Calu3 (cell line): ENCODE measurements at regions not wholly inside any gene's neighbourhood (a gene's known extent, or its start where the extent isn't known, plus 50 kb on each side); places are given as distances from the start of the nearest gene placed in this dataset.

Source experiments
- BruUV-seq: library from RNA; stranded (reverse); fragments of 400-500 nt; replicated peaks from 2 replicates; lab custom pipeline; 2021; lab: Mats Ljungman, UMichigan
- CTCF ChIA-PET: fragments of 300-600 bp; sonication (Branson Sonifier 250); formaldehyde crosslinking; loops from one replicate; lab custom pipeline; 2022; ENCODE audit warnings: antibody characterized with exemption; lab: Charles Lee
- DNase-seq: peaks from one replicate; pipeline ENCODE4 v3.0.0; 2022
- H3K27ac Mint-ChIP-seq: one replicate; pipeline ENCODE4 v1.8.0; 2022; ENCODE audit warnings: mixed read lengths; ENCODE audit not compliant: unreplicated experiment
- H3K27me3 Mint-ChIP-seq: one replicate; pipeline ENCODE4 v1.8.0; 2022; ENCODE audit warnings: mixed read lengths; ENCODE audit not compliant: unreplicated experiment
- H3K36me3 Mint-ChIP-seq: one replicate; pipeline ENCODE4 v1.8.0; 2022; ENCODE audit warnings: mild to moderate bottlenecking, moderate library complexity, mixed read lengths; ENCODE audit not compliant: insufficient read depth, unreplicated experiment
- H3K4me1 Mint-ChIP-seq: one replicate; pipeline ENCODE4 v1.8.0; 2022; ENCODE audit warnings: mild to moderate bottlenecking, low read depth, mixed read lengths; ENCODE audit not compliant: unreplicated experiment
- H3K4me3 Mint-ChIP-seq: one replicate; pipeline ENCODE4 v1.8.0; 2022; ENCODE audit warnings: mild to moderate bottlenecking, low read depth, moderate library complexity, mixed read lengths; ENCODE audit not compliant: unreplicated experiment
- H3K9me3 Mint-ChIP-seq: one replicate; pipeline ENCODE4 v1.8.0; 2022; ENCODE audit warnings: low read depth, mixed read lengths; ENCODE audit not compliant: unreplicated experiment
- CTCF ChIP-seq: fragments of 200-600 bp; IDR thresholded peaks from one replicate; pipeline ENCODE4 v1.8.0; 2022; ENCODE audit warnings: antibody characterized with exemption; ENCODE audit not compliant: unreplicated experiment
- intact Hi-C: fragments of 100-400 bp; cut with micrococcal nuclease; formaldehyde crosslinking; loops from one replicate; pipeline ENCODE4 v1.10.0; 2022; ENCODE audit not compliant: unreplicated experiment

- CTCF ChIA-PET, result no interaction called here
- TF ChIP-seq CTCF, result no peak
- no TSS peak for BruUV-seq
- DNase-seq, result no peak
- H3K36me3 Mint-ChIP-seq, result peaks cover 5% of the 10 kb centered on the region
- no peak overlapping the region for H3K27ac Mint-ChIP-seq
- no peak overlapping the region for H3K4me3 Mint-ChIP-seq
- intact Hi-C loops, result no loop called here
- peaks cover 17% of the 10 kb centered on the region for H3K4me1 Mint-ChIP-seq
- no peaks in the 10 kb centered on the region for H3K27me3 Mint-ChIP-seq
- peaks cover 4% of the 10 kb centered on the region for H3K9me3 Mint-ChIP-seq
Measured at GRCh38 chr13:44294876-44295275, 78.7 kb upstream of the SERP2 start.

GRCh38 chr13:44296856-44297255 lies 76.8 kb upstream of the SERP2 start:
- TF ChIP-seq CTCF, result no peak
- no TSS peak for BruUV-seq
- peaks cover 5% of the 10 kb centered on the region for H3K9me3 Mint-ChIP-seq
- intact Hi-C loops, result no loop called here
- no peak overlapping the region for H3K27ac Mint-ChIP-seq
- peaks cover 9% of the 10 kb centered on the region for H3K36me3 Mint-ChIP-seq
- CTCF ChIA-PET, result interaction anchor here (0.8 kb wide), 1 partner anchor 10 kb away, joined by 3 read pairs; no protein-coding TSS in a partner anchor
- DNase-seq, result no peak
- H3K27me3 Mint-ChIP-seq, result no peaks in the 10 kb centered on the region
- no peak overlapping the region for H3K4me3 Mint-ChIP-seq
- H3K4me1 Mint-ChIP-seq, result peaks cover 36% of the 10 kb centered on the region

- BruUV-seq, result no TSS peak
Measured at GRCh38 chr13:44298314-44298713, 75.3 kb upstream of the SERP2 start.

DNA sequence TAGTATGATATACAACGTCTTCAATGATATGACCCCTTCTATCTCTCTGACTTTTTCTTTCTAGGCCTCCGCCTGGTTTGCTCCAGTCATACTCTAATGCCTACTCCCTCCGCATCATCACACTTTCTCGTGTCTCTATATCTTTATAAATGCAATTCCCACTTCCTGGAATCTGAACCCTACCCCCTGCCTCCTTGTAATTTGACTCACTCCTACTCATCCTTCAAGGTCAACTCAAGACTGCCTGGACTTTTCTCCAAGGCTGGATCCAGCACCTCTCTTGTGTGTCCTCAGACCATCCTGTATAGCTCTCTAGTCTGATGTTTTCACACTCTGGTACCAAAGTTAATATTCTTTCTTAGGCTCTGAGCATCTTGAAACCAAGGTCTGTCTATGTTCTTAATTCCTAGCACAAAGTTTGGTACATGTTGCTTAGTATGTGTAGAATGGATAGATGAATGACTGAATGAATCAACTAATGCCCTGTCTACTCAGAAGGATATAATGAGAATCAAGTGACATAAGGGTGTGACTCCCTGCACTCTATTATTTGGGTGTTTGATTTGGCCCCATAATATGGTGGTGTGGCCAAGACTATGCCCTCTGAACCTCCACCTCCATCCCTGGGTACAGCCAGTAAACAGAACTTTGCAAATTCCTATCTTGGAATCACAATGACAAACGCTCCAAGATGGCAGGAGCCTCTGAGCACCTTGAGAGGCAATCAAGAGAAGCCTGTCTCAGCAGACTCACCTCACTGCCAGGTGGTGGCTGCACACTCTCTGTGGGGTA lies 74.3 kb upstream of the SERP2 start:
- Mint-ChIP-seq H3K4me1 (peaks cover 44% of the 10 kb centered on the region), H3K27ac (no peak overlapping the region), H3K27me3 (no peaks in the 10 kb centered on the region), H3K36me3 (peaks cover 9% of the 10 kb centered on the region), H3K4me3 (no peak overlapping the region), H3K9me3 (peaks cover 4% of the 10 kb centered on the region)
- DNase-seq, result no peak
- intact Hi-C loops, result no loop called here
- no TSS peak for BruUV-seq
- no peak for TF ChIP-seq CTCF
- CTCF ChIA-PET, result no interaction called here

More at GRCh38 chr13:44298314-44298713, 75.3 kb upstream of the SERP2 start:
- Mint-ChIP-seq H3K4me1 (peaks cover 44% of the 10 kb centered on the region), H3K27ac (no peak overlapping the region), H3K9me3 (peaks cover 4% of the 10 kb centered on the region), H3K4me3 (no peak overlapping the region), H3K36me3 (peaks cover 9% of the 10 kb centered on the region), H3K27me3 (no peaks in the 10 kb centered on the region)
- no peak for DNase-seq
- CTCF ChIA-PET, result no interaction called here
- TF ChIP-seq CTCF, result no peak
- intact Hi-C loops, result no loop called here
